Neural cell (in vitro differentiated cells): ENCODE measurements at regions not wholly inside any gene's neighbourhood (a gene's known extent, or its start where the extent isn't known, plus 50 kb on each side); places are given as distances from the start of the nearest gene placed in this dataset.

Source experiments
- H2AFZ ChIP-seq: fragments of 200-600, 300-800 bp; sonication (generic), shearing (Covaris generic); 2 replicates; pipeline ENCODE4 v1.6.0; 2014; ENCODE audit warnings: low read depth, mild to moderate bottlenecking, antibody characterized with exemption, low read length, moderate library complexity
- H3F3A ChIP-seq: fragments of 200-600 bp; shearing (Covaris generic); 2 replicates; pipeline ENCODE4 v1.6.1; 2016; ENCODE audit warnings: mild to moderate bottlenecking, moderate library complexity, mixed read lengths, antibody characterized with exemption, low read length; ENCODE audit not compliant: insufficient read depth, poor library complexity, severe bottlenecking
- H3K27ac ChIP-seq: fragments of 200-600, 300-800 bp; sonication (generic), shearing (Covaris generic); 2 replicates; pipeline ENCODE4 v1.5.1; 2014; ENCODE audit warnings: mild to moderate bottlenecking, low read length, moderate library complexity
- H3K27me3 ChIP-seq: fragments of 300-800, 200-600 bp; sonication (generic), shearing (Covaris generic); 2 replicates; pipeline ENCODE4 v1.6.0; 2014; ENCODE audit warnings: mild to moderate bottlenecking, low read depth, low read length, moderate library complexity; ENCODE audit not compliant: insufficient read depth
- H3K36me3 ChIP-seq: fragments of 300-800, 200-600 bp; sonication (generic), shearing (Covaris generic); 2 replicates; pipeline ENCODE4 v1.5.1; 2014; ENCODE audit warnings: mild to moderate bottlenecking, antibody characterized with exemption, low read length, moderate library complexity; ENCODE audit not compliant: insufficient read depth
- H3K4me2 ChIP-seq: fragments of 300-800, 200-600 bp; sonication (generic), shearing (Covaris generic); 2 replicates; pipeline ENCODE4 v1.6.0; 2014; ENCODE audit warnings: mild to moderate bottlenecking, low read length
- H3K4me3 ChIP-seq: fragments of 300-800, 200-600 bp; sonication (generic), shearing (Covaris generic); 2 replicates; pipeline ENCODE4 v1.5.1; 2014; ENCODE audit warnings: mild to moderate bottlenecking, low read length, moderate library complexity
- H3K79me2 ChIP-seq: fragments of 200-600 bp; shearing (Covaris generic); replicated peaks from 2 replicates; pipeline ENCODE4 v1.6.0; 2014; ENCODE audit warnings: mild to moderate bottlenecking, low read length, moderate library complexity; ENCODE audit not compliant: insufficient read depth
- H3K9ac ChIP-seq: fragments of 300-800, 200-600 bp; sonication (generic), shearing (Covaris generic); 2 replicates; pipeline ENCODE4 v1.6.1; 2016; ENCODE audit warnings: mild to moderate bottlenecking, low read length, mixed read lengths
- H3K9me2 ChIP-seq: fragments of 200-600 bp; shearing (Covaris generic); 2 replicates; pipeline ENCODE4 v1.6.1; 2016; ENCODE audit warnings: mild to moderate bottlenecking, low read length, mixed read lengths; ENCODE audit not compliant: insufficient read depth
- H3K9me3 ChIP-seq: fragments of 200-600, 300-800 bp; sonication (generic), shearing (Covaris generic); 2 replicates; pipeline ENCODE4 v1.6.1; 2016; ENCODE audit warnings: mild to moderate bottlenecking, mixed run types, low read length, moderate library complexity, mixed read lengths
- H4K20me1 ChIP-seq: fragments of 200-600 bp; shearing (Covaris generic); 2 replicates; pipeline ENCODE4 v1.6.1; 2016; ENCODE audit warnings: mild to moderate bottlenecking, mixed run types; ENCODE audit not compliant: insufficient read depth
- EP300 ChIP-seq: fragments of 450-650 bp; conservative IDR thresholded peaks from 2 replicates; pipeline ENCODE4 v1.6.1; 2014; ENCODE audit warnings: antibody characterized with exemption, mild to moderate bottlenecking, moderate library complexity; ENCODE audit not compliant: poor library complexity, severe bottlenecking
- EZH2 ChIP-seq: fragments of 200-600, 300-800 bp; shearing (Covaris generic), sonication (generic); IDR thresholded peaks from 2 replicates; pipeline ENCODE4 v1.6.1; 2014; ENCODE audit warnings: antibody characterized with exemption, low read length, borderline replicate concordance, mild to moderate bottlenecking; ENCODE audit not compliant: insufficient read depth, poor library complexity, severe bottlenecking
- MXI1 ChIP-seq: fragments of 450-650 bp; conservative IDR thresholded peaks from 2 replicates; pipeline ENCODE4 v1.6.1; 2014; ENCODE audit warnings: antibody characterized with exemption, mild to moderate bottlenecking; ENCODE audit not compliant: poor library complexity, severe bottlenecking
- POLR2AphosphoS5 ChIP-seq: IDR thresholded peaks from 2 replicates; pipeline ENCODE4 v1.6.1; 2012
- RAD21 ChIP-seq: fragments of 450-650 bp; conservative IDR thresholded peaks from 2 replicates; pipeline ENCODE4 v1.6.1; 2014; ENCODE audit warnings: antibody characterized with exemption, mild to moderate bottlenecking, moderate library complexity
- SMC3 ChIP-seq: fragments of 450-650 bp; conservative IDR thresholded peaks from 2 replicates; pipeline ENCODE4 v1.6.1; 2014; ENCODE audit warnings: antibody characterized with exemption, mild to moderate bottlenecking, moderate library complexity; ENCODE audit not compliant: poor library complexity
- TAF1 ChIP-seq: IDR thresholded peaks from 2 replicates; pipeline ENCODE4 v1.6.1; 2012; ENCODE audit warnings: low read depth
- TF ChIP-seq, protein P1 (sequence below): IDR thresholded peaks from 2 replicates; pipeline ENCODE4 v1.6.1; 2012; ENCODE audit warnings: borderline replicate concordance
- TF ChIP-seq, protein P2 (sequence below): fragments of 450-650 bp; IDR thresholded peaks from 2 replicates; pipeline ENCODE4 v1.5.1; 2014; ENCODE audit warnings: antibody characterized with exemption, mild to moderate bottlenecking, moderate library complexity; ENCODE audit not compliant: poor library complexity, severe bottlenecking

DNA sequence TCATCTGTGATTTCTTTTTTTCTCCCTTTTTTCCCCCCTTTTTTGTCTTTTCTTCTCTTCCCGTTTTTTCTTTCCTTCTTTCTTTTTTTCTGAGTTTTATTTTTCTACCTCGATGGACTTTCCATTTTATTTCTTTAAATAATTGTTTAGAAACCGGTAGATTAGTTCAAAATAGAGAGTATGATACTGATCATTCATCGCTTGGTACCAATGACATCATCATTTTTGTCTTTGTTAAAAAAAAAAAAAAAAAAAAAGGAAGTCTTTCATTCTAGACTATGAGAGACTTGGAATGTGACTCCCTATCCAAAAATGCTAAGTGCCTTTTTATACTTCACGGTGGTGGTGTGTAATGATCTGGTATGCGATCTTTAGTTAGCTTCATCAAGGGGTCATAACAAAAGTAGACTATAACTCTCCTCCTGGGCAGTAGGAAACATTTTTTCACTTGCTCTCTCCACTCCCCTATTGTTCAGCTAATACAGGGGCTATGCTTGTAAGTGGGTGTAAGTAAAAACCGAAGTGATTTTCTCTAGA lies 1517.5 kb upstream of the ZEB2 start:
- H3K4me2 ChIP-seq, result no peak overlapping the region
- H3K9ac ChIP-seq, result no peak overlapping the region

DNA sequence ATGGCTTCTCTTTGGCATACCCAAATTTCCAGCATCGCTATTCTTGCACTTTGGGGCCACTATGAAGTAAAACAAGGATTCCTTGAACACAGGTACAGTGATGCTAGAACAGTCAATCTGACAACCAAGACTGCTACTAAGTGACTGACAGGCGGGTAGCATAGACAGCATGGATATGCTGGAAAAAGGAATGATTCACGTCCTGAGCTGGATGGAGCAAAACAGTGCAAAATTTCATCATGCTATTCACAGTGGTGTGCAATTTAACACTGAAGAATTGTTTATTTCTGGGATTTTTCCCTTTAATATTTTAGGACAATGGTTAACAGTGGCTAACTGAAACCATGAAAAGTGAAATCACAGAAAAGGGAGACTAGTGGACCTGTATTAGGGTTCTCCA lies 1511.2 kb upstream of the ZEB2 start:
- Histone ChIP-seq H3K9me2 (no peaks in the 10 kb centered on the region), H3K4me2 (no peak overlapping the region), H2AFZ (no peak overlapping the region), H3K9ac (no peak overlapping the region), H3K27me3 (no peaks in the 10 kb centered on the region), H3K4me3 (no peak overlapping the region), H3K36me3 (no peaks in the 10 kb centered on the region), H4K20me1 (no peaks in the 10 kb centered on the region), H3K9me3 (no peaks in the 10 kb centered on the region), H3K79me2 (no peaks in the 10 kb centered on the region), H3K27ac (no peak overlapping the region), H3F3A (no peaks in the 10 kb centered on the region)
- TF ChIP-seq MXI1, result no peak
- TF ChIP-seq, protein P1, sequence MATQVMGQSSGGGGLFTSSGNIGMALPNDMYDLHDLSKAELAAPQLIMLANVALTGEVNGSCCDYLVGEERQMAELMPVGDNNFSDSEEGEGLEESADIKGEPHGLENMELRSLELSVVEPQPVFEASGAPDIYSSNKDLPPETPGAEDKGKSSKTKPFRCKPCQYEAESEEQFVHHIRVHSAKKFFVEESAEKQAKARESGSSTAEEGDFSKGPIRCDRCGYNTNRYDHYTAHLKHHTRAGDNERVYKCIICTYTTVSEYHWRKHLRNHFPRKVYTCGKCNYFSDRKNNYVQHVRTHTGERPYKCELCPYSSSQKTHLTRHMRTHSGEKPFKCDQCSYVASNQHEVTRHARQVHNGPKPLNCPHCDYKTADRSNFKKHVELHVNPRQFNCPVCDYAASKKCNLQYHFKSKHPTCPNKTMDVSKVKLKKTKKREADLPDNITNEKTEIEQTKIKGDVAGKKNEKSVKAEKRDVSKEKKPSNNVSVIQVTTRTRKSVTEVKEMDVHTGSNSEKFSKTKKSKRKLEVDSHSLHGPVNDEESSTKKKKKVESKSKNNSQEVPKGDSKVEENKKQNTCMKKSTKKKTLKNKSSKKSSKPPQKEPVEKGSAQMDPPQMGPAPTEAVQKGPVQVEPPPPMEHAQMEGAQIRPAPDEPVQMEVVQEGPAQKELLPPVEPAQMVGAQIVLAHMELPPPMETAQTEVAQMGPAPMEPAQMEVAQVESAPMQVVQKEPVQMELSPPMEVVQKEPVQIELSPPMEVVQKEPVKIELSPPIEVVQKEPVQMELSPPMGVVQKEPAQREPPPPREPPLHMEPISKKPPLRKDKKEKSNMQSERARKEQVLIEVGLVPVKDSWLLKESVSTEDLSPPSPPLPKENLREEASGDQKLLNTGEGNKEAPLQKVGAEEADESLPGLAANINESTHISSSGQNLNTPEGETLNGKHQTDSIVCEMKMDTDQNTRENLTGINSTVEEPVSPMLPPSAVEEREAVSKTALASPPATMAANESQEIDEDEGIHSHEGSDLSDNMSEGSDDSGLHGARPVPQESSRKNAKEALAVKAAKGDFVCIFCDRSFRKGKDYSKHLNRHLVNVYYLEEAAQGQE, result no peak
- TF ChIP-seq RAD21, result no peak
- TF ChIP-seq EZH2, result no peak
- no peak for TF ChIP-seq EP300
- TF ChIP-seq SMC3, result no peak
- no peak for TF ChIP-seq POLR2AphosphoS5
- no peak for TF ChIP-seq TAF1
- TF ChIP-seq, protein P2, sequence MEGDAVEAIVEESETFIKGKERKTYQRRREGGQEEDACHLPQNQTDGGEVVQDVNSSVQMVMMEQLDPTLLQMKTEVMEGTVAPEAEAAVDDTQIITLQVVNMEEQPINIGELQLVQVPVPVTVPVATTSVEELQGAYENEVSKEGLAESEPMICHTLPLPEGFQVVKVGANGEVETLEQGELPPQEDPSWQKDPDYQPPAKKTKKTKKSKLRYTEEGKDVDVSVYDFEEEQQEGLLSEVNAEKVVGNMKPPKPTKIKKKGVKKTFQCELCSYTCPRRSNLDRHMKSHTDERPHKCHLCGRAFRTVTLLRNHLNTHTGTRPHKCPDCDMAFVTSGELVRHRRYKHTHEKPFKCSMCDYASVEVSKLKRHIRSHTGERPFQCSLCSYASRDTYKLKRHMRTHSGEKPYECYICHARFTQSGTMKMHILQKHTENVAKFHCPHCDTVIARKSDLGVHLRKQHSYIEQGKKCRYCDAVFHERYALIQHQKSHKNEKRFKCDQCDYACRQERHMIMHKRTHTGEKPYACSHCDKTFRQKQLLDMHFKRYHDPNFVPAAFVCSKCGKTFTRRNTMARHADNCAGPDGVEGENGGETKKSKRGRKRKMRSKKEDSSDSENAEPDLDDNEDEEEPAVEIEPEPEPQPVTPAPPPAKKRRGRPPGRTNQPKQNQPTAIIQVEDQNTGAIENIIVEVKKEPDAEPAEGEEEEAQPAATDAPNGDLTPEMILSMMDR, result no peak

More for the DNA sequence above, 1517.5 kb upstream of the ZEB2 start:
- Histone ChIP-seq H3F3A (no peaks in the 10 kb centered on the region), H3K27me3 (no peaks in the 10 kb centered on the region), H2AFZ (no peak overlapping the region), H3K79me2 (no peaks in the 10 kb centered on the region), H3K27ac (no peak overlapping the region), H3K4me3 (no peak overlapping the region), H3K9me2 (no peaks in the 10 kb centered on the region), H3K9me3 (no peaks in the 10 kb centered on the region), H4K20me1 (no peaks in the 10 kb centered on the region), H3K36me3 (no peaks in the 10 kb centered on the region)
- no peak for TF ChIP-seq EZH2
- no peak for TF ChIP-seq EP300
- no peak for TF ChIP-seq POLR2AphosphoS5
- no peak for TF ChIP-seq TAF1
- TF ChIP-seq MXI1, result no peak
- TF ChIP-seq SMC3, result no peak
- TF ChIP-seq, protein P2, result no peak
- TF ChIP-seq, protein P1, result no peak
- TF ChIP-seq RAD21, result no peak
